Amygdala (tissue), 56 donors: ENCODE measurements at regions not wholly inside any gene's neighbourhood (a gene's known extent, or its start where the extent isn't known, plus 50 kb on each side); places are given as distances from the start of the nearest gene placed in this dataset.
"Not testable (repeated sequence)": the region's sequence is repeated elsewhere in the genome, so short reads cannot be mapped to it uniquely, and the experiment has no call there.

Experiments
- DNase-seq, 56 donors: peaks; one replicate each; lab custom pipeline; 2025; lab: John Stamatoyannopoulos, UW

DNA sequence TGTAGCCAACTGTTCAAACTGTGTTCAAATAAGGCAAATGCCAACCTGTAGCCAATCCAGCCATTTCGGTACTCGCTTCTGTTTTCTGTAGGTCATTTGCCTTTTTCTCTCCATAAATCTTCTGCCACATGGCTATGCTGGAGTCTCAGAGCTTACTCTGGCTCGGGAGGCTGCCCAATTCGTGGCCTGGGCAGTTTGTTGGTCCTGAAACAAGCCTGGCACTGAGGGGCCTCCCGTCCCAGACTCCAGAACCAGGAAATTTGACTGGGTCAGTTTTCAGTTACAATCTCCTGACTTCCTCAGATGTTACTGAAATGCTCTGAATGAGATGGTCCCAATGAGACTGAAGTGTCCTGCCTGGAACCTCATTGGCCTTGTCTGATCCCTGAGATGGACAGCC lies 120.8 kb upstream of the NPAS2 start:
- DNase-seq = no peak

DNA sequence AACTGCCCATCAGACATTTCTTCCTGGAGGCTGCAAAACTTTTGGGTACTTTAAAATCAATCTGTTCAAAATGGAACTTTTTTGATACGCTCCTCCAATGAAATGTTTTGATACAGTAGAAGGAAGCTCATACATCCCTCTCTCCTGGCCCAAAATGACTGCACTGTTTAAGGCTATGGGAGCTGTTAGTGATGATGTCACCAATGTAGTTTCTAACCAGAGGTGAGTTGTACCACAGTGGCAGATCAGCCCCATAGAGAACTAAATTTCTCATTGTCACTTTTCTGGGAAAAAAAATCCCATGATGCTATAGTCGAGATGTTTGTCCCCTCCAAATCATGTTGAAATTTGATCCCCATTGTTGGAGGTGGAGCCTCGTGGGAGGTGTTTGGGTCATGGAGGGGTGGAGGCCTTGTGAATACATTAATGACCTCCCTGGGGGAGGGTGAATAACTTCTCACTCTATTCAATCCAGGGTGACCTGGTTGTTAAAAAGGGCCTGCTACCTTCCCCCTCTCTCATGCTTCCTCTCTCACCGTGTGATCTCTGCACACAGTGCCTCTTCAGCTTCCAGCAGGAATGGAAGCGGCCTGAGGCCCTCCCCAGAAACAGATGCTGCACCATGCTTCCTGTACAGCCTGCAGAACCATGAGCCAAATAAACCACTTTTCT lies 117.4 kb upstream of the NPAS2 start:
- no peak for DNase-seq

DNA sequence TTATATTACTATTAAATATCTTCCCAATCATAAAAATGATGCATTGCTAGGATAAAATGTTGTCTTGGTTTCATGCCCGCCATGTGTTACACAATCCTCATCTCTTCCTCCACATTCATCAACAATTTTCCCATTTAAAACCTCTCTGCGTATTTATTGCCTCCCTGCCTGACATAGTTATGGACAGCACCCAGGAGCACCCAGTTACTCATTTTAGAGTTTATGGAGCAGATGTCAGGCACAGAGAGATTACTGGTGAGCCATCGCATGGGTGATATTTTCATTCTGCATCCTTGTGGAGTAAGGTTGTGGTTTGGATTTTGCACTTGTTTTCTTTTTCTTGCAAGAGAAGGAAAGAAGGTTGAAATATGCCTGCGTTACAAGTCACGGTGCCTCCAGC lies 116.7 kb upstream of the NPAS2 start:
- no peak for DNase-seq

DNA sequence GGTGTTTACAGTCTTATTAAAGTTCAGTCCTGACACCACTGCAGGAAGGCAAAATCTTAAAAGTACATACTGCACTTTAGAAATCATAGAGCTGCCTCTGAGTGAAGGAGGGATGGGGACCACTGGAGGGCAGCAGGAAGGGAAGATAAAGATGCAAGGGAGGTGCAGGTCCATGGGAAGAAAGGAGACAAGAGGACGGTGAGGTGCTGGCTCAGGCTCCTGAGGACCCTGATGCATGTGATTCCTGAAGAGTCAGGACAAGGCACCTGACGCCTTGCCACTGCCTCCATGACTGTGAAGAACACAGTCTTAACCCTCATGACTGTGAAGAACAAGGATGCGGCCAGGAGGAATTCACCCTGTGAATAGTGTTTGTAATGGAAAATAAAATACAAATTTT lies 116.2 kb upstream of the NPAS2 start:
- DNase-seq = peak in 1 of 56 donors; percentile 16

DNA sequence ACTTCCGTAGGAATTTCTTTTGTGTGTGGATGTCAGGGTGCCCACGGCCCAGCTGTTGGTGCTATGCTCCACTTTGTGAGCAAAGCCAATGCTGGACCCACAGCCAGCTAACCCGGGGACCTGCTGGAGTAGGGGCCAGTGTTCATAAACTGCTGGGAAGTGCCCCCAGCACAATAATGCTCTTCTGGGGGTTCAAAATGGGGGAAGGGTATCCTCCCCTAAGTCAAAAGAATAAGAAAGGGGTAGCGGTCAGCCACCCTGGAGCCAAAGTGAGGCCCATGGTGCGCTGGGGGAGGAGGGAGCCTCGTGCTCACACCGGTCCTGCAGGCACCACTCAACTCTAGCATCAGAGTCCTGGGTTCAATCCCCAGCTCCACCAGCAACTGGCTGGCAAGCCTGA lies 115.8 kb upstream of the NPAS2 start:
- DNase-seq = no peak

DNA sequence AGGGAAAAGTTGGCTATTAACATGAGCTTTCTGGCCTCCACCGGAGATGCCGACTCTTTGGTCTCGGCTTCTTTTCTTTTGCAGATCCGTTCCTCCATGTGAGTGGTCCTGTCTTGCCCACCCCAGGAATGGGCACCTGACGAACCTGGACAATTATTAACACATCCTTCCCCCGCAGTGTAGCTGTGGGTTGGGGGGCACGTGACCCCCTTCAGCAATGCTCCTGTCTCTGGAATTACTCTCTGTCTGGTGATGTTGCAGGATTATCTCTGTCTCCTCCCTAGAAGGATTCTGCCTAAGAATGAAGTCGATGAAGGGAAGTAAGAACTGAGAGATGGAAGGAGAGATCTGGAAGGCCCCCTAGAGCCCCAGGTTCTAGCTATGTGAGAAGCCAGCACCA lies 115.2 kb upstream of the NPAS2 start:
- no peak for DNase-seq

DNA sequence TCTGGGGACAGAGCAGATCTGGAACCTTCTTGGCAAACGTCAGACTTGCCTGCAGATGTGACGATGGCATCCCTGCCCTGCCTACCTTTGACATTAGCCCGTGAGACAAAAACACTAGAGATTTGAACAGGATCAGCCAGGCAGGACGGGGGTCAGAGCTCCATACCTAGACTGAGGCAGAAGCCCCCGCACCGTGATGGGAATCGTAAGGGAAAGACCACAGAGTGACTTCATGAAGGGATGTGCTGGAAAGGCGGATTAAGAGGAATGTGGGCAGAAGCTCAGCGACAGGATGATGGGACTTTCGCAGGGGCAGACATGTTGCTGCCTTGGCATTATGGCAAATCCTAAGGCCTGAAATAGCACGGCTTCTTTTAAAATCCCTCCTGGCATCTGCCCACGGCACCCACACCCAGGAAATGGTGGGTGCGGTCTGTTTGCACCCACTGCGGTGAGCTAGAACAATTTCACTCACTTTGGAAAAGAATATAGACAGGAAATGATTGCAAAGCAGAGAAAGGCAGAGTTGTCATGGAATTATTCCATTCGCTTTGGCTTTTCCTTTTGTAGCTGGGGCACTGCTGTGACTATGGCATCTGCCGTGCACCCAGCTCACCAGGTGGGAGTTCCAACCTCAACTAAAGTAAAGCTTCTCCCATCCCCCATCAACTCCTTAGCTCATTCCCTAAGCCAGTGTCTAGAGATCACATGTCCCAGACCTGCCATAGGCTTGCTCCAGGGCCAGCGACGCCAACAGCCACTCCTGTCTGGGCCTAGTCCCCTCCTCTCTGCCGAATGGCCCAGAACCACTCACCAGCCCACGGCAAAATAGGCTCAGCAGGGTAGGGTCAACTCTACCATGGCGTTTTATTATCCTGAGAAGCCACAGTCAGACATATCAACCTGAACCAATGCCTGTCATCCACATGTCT lies 112.7 kb upstream of the NPAS2 start:
- peak in 4 of 56 donors; percentile 8 to 17 (median 15) for DNase-seq

DNA sequence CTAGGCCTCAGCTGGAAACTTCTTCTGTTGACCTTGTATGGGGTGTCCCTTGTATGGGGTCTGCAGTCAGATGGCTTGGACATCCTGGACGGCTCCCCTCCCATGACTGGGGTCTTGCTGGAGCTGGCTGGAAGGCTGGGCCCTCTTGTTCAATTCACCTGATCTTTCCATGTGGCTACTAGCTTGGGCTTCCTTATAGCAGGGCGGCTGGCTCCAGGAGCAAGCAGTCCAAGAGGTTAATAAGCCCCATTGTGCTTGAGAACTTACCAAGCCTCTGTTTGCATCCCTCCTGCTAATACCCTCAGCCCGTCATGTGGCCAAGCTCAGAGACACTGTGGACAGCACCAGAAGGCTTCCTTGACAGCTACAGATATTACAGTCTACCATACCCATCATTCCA lies 111.6 kb upstream of the NPAS2 start:
- DNase-seq = no peak

DNA sequence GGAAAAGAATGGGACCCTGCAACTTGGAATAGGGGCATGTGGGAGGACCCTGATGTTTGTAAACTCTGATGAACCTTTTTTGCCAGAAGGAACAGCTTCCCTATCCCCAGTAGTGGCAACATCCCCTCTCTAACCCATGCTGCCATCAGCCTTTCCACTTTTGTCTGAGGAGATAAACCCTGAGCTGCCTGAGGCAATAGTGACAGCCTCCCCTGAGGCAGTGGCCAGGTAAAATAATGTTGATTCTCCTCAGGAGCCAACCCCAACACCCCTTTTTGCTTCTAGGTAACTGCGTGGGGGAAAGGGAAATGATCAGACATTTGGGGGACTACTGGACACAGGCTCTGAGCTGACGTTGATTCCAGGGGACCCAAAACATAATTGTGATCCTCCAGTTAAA lies 106.8 kb upstream of the NPAS2 start:
- DNase-seq = no peak

DNA sequence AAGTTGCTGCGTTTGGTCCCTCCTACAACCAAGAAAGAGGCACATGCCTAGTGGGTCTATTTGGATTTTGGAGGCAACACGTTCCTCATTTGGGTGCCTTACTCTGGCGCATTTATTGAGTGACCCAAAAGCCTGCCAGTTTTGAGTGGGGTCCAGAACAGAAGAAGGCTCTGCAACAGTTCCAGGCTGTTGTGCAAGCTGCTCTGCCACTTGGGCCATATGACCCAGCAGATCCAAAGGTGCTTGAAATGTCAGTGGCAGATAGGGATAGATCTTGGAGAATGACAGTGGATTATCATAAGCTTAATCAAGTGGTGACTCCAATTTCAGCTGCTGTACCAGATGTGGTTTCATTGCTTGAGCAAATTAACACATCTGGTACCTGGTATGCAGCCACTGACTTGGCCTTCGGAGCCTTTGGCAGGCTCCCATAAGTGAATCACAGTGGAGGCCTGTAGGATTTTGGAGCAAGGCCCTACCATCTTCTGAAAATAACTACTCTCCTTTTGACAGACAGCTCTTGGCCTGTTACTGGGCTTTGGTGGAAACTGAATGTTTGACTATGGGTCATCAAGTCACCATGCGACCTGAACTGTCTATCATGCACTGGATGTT lies 105.4 kb upstream of the NPAS2 start:
- not testable (repeated sequence) for DNase-seq

DNA sequence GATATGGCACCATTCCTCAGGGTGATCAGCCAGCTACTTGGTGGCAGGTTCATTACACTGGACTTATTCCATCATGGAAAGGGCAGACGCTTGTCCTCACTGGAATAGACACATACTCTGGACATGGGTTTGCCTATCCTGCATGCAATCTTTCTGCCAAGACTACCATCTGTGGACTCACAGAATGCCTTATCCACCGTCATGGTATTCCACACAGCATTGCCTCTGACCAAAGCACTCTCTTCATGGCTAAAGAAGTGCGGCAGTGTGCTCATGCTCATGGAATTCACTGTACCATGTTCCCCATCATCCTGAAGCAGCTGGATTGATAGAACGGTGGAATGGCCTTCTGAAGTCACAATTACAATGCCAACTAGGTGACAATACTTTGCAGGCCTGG lies 104.1 kb upstream of the NPAS2 start:
- DNase-seq = not testable (repeated sequence)

DNA sequence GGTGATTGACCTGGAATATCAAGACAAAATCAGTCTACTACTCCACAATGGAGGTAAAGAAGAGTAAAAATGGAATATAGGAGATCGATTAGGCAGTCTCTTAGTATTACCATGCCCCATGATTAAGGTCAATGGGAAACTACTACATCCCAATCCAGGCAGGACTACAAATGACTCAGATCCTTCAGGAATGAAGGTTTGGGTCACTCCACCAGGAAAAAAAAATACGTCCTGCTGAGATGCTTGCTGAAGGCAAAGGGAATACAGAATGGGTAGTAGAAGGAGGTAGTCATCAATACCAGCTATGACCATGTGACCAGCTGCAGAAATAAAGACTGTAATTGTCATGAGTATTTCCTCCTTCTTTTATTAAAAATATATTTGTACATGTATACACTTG lies 103.4 kb upstream of the NPAS2 start:
- DNase-seq = no peak

DNA sequence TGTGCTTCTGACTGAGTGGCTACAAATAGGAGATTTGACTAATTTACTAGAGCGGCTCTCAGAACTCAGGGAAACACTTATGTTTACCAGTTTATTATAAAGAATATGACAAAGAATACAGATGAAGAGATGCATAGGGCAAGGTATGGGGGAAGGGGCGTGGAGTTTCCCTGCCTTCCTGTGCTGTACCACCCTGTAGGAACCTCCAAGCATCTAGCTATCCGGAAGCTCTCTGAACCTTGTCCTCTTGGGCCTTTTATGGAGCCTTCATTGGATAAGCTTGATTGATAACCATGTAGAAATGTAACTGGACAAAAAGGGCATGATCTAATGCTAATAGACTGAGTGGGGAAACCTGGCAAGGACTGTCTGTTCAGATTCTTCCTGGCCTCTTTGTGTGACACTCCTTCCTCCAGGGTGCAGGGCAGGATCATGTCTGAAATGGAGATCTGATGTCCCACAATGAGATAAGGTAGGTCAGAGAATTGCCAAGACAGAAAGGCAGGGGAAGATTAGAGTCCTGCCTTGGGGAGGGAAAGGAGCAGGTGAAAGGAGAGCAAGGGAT lies 101.8 kb upstream of the NPAS2 start:
- DNase-seq = no peak

DNA sequence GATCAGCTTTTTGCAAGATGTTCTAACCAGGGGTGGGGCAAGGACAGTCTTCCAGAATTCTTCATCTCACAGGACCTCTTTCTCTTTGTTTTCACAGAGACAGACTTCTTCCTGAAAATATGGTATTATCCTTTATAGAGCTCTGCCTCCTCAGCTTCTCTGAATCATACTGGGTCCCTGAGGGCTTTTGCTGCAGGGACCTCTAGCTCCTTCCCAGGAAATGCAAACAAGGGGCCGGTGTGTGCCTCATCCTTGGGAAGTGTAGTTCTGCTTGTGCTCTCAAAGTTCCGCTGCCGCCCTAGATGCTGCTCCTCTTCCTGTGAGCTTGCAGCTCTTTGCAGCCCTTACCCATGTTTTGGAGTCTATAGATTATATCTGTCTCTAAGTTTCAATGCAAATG lies 99.5 kb upstream of the NPAS2 start:
- no peak for DNase-seq

DNA sequence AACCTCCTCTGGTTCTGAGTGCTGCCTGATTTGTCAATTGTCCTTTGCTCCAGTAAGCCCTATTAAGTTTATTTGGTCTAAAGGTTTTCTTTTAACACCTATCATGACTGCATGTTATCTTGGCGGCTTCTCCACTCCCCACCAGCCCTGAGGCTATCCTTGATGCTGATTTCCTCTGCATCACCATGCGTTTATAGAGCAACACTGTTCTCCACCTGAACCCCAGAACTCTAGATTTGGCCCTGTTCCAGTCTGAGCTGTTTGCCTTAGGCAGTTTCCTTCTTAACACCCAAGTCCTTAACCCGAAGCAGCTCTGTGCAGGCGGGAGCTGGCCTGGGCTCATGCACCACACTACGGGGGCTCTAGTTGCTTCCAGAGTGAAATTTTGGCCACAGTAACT lies 98.2 kb upstream of the NPAS2 start:
- DNase-seq = no peak

DNA sequence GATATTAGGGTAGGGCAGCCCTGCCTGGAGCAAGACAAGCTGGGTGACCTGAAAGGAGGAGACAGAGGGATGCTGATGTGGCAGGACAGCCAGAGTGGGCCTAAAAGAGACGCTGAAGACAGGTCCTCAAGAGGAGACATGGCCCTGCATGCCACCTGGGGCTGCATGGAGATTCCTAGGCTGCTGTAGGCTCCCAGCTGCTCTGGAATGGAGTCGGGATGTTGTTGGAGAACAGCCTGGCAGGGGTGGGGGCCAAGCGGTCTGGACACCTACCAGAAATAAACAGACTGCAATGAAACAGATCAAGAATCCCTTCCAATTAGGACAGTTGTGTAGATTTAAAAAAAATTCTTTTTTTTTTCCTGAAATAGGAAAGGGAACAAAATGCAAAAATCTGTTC lies 97.8 kb upstream of the NPAS2 start:
- no peak for DNase-seq

DNA sequence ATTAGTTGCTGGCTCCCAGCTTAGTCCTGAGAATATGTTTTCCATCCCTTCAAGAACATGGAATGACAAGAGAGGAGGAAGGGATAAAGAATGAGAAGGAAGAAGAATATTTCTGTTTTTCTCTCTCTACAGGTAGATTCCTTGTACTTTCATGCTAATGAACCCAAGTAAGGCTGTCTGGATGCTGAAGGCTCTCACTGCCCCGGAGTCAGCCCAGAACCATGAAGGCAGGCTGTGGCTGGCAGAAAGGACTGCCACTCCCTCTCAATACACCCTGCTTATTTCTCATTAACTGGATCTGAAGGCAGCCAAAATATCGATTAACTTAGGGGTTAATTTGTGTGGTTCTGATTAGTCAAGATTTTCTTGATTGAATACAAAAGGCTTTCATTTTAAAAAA lies 93.1 kb upstream of the NPAS2 start:
- DNase-seq = no peak

DNA sequence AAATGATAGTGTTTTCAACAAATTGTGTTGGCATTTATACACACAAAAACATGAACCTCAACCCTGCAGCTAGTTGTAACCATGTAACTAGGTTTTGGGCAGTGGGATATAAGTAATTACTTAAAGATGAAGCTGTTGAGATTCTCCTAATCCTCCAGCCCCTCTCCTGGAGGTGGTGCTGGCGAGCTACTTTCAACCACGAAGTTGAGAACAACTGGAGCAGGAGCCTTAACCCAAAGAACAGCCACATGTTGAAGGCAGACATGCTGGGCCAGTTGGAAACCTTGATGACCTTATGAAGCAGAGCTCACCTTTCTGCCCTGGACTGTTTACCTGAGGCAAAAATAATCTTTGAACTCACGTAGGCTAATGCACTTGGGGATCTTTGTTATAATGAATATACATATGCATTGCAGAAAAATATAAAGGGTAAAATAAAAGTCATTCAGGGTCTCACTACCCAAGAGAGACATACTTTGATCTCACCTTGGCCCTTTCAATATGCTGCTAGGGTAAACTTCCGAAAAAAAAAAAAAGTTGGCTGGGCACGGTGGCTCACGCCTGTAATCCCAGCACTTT lies 89.6 kb upstream of the NPAS2 start:
- DNase-seq = peak in 1 of 56 donors; percentile 10

DNA sequence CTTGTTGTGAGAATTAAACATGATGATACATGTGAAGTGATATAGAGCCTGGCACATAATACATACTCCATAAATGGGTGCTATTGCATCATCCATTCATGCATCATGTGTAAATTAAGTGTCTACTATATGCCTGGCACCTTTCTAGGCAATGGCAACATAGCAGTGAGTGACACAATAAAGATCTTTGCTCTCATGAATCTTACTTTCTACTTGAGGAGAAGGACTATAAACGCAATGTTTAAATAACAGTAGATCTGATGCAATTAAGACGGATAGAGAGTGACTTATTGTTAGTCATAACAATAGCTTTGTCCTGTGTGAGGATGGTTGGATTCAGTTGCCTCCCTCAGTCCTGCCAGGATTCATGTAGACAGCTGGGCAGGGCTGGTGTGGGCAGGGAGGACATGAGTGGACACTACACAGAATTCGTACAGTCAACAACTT lies 88.4 kb upstream of the NPAS2 start:
- no peak for DNase-seq

DNA sequence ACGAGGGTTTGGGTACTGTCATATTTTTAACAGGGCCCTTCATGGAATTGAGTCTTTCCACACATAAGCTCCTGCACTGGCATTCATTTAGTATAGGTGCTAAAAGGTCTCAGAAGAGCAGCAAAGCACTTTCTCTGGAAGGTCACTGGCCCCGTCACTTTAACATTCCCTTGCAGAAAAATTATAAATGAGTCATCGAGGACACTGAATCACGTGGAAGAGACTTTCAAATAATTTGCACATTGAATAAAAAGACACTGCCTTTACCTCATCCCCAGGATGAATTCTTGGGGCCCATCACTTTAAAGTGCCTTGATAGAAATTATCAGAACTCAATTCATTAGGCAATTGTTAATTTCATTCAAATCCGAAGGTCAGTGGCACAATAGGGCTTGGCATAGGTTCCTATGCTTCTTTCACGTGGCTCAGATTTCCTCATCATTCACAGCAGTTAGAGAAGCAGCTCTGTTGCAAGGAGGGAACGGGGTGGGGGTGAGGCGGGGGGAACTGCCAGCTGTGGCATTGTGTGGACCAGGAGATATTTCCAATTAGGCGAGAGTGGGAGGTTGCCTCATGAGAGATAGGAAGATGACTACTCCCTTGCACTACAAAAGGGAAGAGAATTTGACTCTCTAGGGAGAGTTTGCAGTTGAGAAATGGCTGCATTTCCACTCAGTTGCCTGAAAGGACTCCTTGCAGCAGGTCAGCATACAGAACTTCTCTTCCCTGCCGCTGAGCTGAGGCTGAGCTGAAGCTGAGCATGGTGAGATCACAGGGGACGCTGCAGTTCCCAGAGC lies 86.3 kb upstream of the NPAS2 start:
- DNase-seq = peak in 1 of 56 donors; percentile 11
